ENCODE measurements at regions not wholly inside any gene's neighbourhood (a gene's known extent, or its start where the extent isn't known, plus 50 kb on each side); places are given as distances from the start of the nearest gene placed in this dataset.

DNA sequence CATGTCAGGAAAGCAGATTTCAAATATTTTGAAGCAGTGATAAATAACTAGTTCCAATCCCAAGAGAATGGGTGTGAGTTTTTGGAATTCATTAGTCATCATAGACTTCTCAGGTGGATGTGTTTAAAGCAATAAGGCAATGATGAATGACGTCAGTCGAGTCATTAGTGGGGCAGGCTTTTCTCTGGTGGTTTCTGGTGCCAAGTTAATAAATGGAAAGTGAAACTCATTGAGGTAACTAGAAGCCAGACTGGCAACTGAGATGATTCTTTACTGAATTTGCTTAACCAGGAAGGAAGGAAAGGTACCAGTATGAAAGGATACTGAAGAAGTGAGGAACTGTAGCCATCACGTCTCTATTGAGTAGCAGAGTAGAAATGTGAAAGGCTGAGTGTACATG, 311.0 kb downstream of the GPAM start:
- Histone ChIP-seq H3K4ac (ENCODE audit: low read depth, low read length) (no peak overlapping the region), H2AFZ (ENCODE audit: low read length) (no peak overlapping the region), H3K56ac (ENCODE audit: insufficient read length, low read depth, low read length) (no peak overlapping the region), H2BK120ac (ENCODE audit: low read depth, low read length, poor library complexity, severe bottlenecking) (no peak overlapping the region), H3T11ph (ENCODE audit: low read length) (no peak overlapping the region), H2BK12ac (ENCODE audit: insufficient read length, low read depth, low read length) (no peak overlapping the region), H2AK5ac (ENCODE audit: insufficient read length, low read length) (no peak overlapping the region), H4K8ac (replicated peaks; ENCODE audit: insufficient read length, low read depth, low read length) (no peak overlapping the region), H3K18ac (ENCODE audit: insufficient read length, low read depth, low read length) (no peak overlapping the region), H3K23ac (ENCODE audit: insufficient read length, low read depth, low read length) (no peak overlapping the region), H3K9ac (ENCODE audit: extremely low read depth, insufficient read length, low read length) (no peak overlapping the region), H2BK5ac (ENCODE audit: insufficient read length, low read length) (no peak overlapping the region), H3K23me2 (ENCODE audit: insufficient read length, low read depth, low read length, poor library complexity, severe bottlenecking) (no peaks in the 10 kb centered on the region), H3K4me2 (ENCODE audit: insufficient read depth, insufficient read length, low read length) (no peak overlapping the region), H3K14ac (ENCODE audit: insufficient read depth, low read length) (no peak overlapping the region), H2BK20ac (ENCODE audit: low read depth, low read length, poor library complexity, severe bottlenecking) (no peak overlapping the region), H4K5ac (ENCODE audit: insufficient read length, low read depth, low read length) (no peak overlapping the region), H3K27ac (ENCODE audit: insufficient read length, low read depth, low read length) (no peak overlapping the region), H3K27me3 (ENCODE audit: insufficient read depth, low read length) (no peaks in the 10 kb centered on the region), H3K4me1 (ENCODE audit: insufficient read depth, low read length) (no peaks in the 10 kb centered on the region), H4K91ac (ENCODE audit: insufficient read length, low read depth, low read length) (no peak overlapping the region), H3K9me3 (ENCODE audit: control insufficient read depth, low read depth, low read length) (no peaks in the 10 kb centered on the region), H2BK15ac (ENCODE audit: low read depth, low read length) (no peak overlapping the region), H4K20me1 (ENCODE audit: control insufficient read depth, insufficient read depth, insufficient read length) (no peaks in the 10 kb centered on the region), H3K79me2 (ENCODE audit: insufficient read depth, low read length) (no peaks in the 10 kb centered on the region), H3K79me1 (ENCODE audit: insufficient read depth, low read depth, low read length, poor library complexity, severe bottlenecking) (no peaks in the 10 kb centered on the region)
- Mint-ChIP-seq H3K4me3 (no peak overlapping the region), H3K4me1 (peaks cover 15 to 16% of the 10 kb centered on the region in 2 experiments), H3K9me3 (peaks cover 16 to 21% of the 10 kb centered on the region in 2 experiments), H3K27ac (no peak overlapping the region), H3K36me3 (ENCODE audit: insufficient read depth in 1 of 3, low read depth in 3 of 3) (peaks cover 2 to 14% (median 5%) of the 10 kb centered on the region in 3 experiments; a peak in 6 of 7 replicates), H3K27me3 (ENCODE audit: low read depth) (no peaks in the 10 kb centered on the region; the same call in 1 of the 2 replicates)
- no peak for TF ChIP-seq CTCF (conservative IDR thresholded peaks at IDR 0.05)
- no CpG with 5 or more reads among the region's 3 CpGs for WGBS (ENCODE audit: extremely low coverage, insufficient read length, low lambda C conversion rate)
- DNase-seq = no peak
